OCI-LY7 (cell line): ENCODE measurements at regions not wholly inside any gene's neighbourhood (a gene's known extent, or its start where the extent isn't known, plus 50 kb on each side); places are given as distances from the start of the nearest gene placed in this dataset.

Source experiments
- BruUV-seq: library from RNA; stranded (reverse); fragments of 400-500 nt; replicated peaks from 2 replicates; lab custom pipeline; 2021; lab: Mats Ljungman, UMichigan
- CTCF ChIA-PET: fragments of 300-600 bp; sonication (Branson Sonifier 250); formaldehyde crosslinking; loops from one replicate; lab custom pipeline; 2022; ENCODE audit warnings: antibody characterized with exemption; ENCODE audit not compliant: unreplicated experiment; lab: Charles Lee
- POLR2A ChIA-PET: fragments of 300-600 bp; sonication (Branson Sonifier 250); formaldehyde crosslinking; loops from one replicate; lab custom pipeline; 2022; ENCODE audit warnings: antibody characterized with exemption; lab: Charles Lee
- DNase-seq: peaks from one replicate; pipeline ENCODE4 v3.0.0-alpha.2; 2015; ENCODE audit warnings: low spot score
- H2AFZ ChIP-seq: fragments of 200-600 bp; sonication (generic), shearing (Covaris generic); 2 replicates; pipeline ENCODE4 v1.6.1; 2014; ENCODE audit warnings: mild to moderate bottlenecking, antibody characterized with exemption, low read length, moderate library complexity
- H3K27ac ChIP-seq: fragments of 200-600 bp; sonication (generic); 2 replicates; pipeline ENCODE4 v1.5.1; 2014; ENCODE audit warnings: mixed run types, low read depth, mild to moderate bottlenecking, moderate library complexity, low read length, inconsistent platforms; ENCODE audit not compliant: poor library complexity, severe bottlenecking
- H3K36me3 ChIP-seq: fragments of 200-600 bp; sonication (generic); 2 replicates; pipeline ENCODE4 v1.6.1; 2014; ENCODE audit warnings: mild to moderate bottlenecking, antibody characterized with exemption, low read length, moderate library complexity, mixed read lengths; ENCODE audit not compliant: insufficient read depth
- H3K4me1 ChIP-seq: fragments of 200-600 bp; sonication (generic); 2 replicates; pipeline ENCODE4 v1.5.1; 2014; ENCODE audit warnings: mild to moderate bottlenecking, low read length; ENCODE audit not compliant: insufficient read depth, poor library complexity, severe bottlenecking
- H3K4me2 ChIP-seq: fragments of 200-600 bp; sonication (generic); 2 replicates; pipeline ENCODE4 v1.6.1; 2014; ENCODE audit warnings: mild to moderate bottlenecking, low read length
- H3K4me3 ChIP-seq: fragments of 200-600 bp; sonication (generic); 2 replicates; pipeline ENCODE4 v1.5.1; 2014; ENCODE audit warnings: mild to moderate bottlenecking, low read depth, low read length; ENCODE audit not compliant: poor library complexity, severe bottlenecking
- H3K79me2 ChIP-seq: fragments of 200-600 bp; sonication (generic); 2 replicates; pipeline ENCODE4 v1.6.1; 2016; ENCODE audit warnings: low read depth, mild to moderate bottlenecking, low read length, moderate library complexity, mixed read lengths; ENCODE audit not compliant: insufficient read depth
- H3K9me2 ChIP-seq: fragments of 200-600 bp; sonication (generic); 2 replicates; pipeline ENCODE4 v1.6.1; 2016; ENCODE audit warnings: mild to moderate bottlenecking, low read length, mixed read lengths; ENCODE audit not compliant: insufficient read depth
- H3K9me3 ChIP-seq: fragments of 200-600 bp; sonication (generic); 2 replicates; pipeline ENCODE4 v1.6.1; 2014; ENCODE audit warnings: mild to moderate bottlenecking, mixed run types, low read length, mixed read lengths
- H4K20me1 ChIP-seq: fragments of 200-600 bp; sonication (generic); 2 replicates; pipeline ENCODE4 v1.6.1; 2014; ENCODE audit warnings: mild to moderate bottlenecking, antibody characterized with exemption, low read length, moderate library complexity, mixed read lengths; ENCODE audit not compliant: insufficient read depth
- EZH2phosphoT487 ChIP-seq: fragments of 200-600 bp; sonication (generic); IDR thresholded peaks from 2 replicates; pipeline ENCODE4 v1.6.1; 2018; ENCODE audit warnings: low read depth, borderline replicate concordance, mild to moderate bottlenecking, mixed run types, antibody characterized with exemption, low read length, moderate library complexity, mixed read lengths
- intact Hi-C: fragments of 100-400 bp; cut with micrococcal nuclease; formaldehyde crosslinking; loops from one replicate; pipeline ENCODE4 v1.10.0; 2022; ENCODE audit not compliant: unreplicated experiment
- TF ChIP-seq, protein P1 (sequence below): fragments of 200-600 bp; sonication (generic); conservative IDR thresholded peaks from 2 replicates; pipeline ENCODE4 v1.5.1; 2014; ENCODE audit warnings: mild to moderate bottlenecking, antibody characterized with exemption, low read length, moderate library complexity, mixed read lengths

DNA sequence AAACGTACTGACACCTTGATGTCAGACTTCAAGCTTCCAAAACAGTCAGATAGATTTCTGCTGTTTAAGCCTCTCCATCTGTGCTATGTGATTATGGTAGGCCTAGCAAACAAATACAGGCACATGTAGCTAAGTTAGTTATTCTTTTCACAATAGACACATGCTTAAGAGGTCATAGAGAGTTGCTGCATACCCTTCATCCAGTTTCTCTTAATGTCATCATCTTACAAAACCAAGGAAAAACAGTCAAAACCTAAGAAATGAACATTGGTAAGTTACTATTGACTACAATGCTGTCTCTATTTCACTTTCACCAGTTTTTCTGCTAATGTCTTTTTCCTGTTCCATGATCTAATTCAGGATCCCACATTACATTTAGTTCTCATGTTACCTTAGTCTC is 946.8 kb downstream of the TUSC7 start:
- intact Hi-C loops, result no loop called here
- TF ChIP-seq, protein P1, sequence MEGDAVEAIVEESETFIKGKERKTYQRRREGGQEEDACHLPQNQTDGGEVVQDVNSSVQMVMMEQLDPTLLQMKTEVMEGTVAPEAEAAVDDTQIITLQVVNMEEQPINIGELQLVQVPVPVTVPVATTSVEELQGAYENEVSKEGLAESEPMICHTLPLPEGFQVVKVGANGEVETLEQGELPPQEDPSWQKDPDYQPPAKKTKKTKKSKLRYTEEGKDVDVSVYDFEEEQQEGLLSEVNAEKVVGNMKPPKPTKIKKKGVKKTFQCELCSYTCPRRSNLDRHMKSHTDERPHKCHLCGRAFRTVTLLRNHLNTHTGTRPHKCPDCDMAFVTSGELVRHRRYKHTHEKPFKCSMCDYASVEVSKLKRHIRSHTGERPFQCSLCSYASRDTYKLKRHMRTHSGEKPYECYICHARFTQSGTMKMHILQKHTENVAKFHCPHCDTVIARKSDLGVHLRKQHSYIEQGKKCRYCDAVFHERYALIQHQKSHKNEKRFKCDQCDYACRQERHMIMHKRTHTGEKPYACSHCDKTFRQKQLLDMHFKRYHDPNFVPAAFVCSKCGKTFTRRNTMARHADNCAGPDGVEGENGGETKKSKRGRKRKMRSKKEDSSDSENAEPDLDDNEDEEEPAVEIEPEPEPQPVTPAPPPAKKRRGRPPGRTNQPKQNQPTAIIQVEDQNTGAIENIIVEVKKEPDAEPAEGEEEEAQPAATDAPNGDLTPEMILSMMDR, result no peak
- no peak for TF ChIP-seq EZH2phosphoT487
- Histone ChIP-seq H2AFZ (no peak overlapping the region), H3K4me3 (no peak overlapping the region), H3K4me2 (no peak overlapping the region), H4K20me1 (no peaks in the 10 kb centered on the region), H3K79me2 (no peaks in the 10 kb centered on the region), H3K27ac (no peak overlapping the region), H3K9me2 (no peaks in the 10 kb centered on the region), H3K4me1 (no peaks in the 10 kb centered on the region), H3K36me3 (no peaks in the 10 kb centered on the region), H3K9me3 (no peaks in the 10 kb centered on the region)
- POLR2A ChIA-PET, result interaction anchor here (0.9 kb wide), 1 partner anchor 10 kb away, joined by 3 read pairs; no protein-coding TSS in a partner anchor
- DNase-seq, result no peak
- no TSS peak for BruUV-seq
- CTCF ChIA-PET, result no interaction called here

DNA sequence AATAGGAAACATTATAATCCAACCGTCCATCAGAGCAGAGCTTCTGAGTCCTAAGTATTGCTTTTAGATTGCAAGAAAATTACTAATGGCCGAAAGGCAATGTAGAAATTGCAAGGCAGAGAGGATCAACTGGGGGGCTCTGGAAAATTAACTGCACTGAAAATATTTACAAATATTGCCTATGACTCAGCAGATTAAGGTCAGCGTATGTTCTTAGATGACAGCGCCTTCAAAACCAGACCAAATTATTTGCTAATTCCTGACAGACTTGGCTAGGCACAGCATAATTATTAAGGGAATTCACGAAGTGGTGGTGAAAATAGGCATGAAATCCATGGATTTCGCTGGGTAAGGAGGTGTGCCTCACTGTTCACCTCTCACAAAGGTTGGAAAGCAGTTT is 947.7 kb downstream of the TUSC7 start:
- Histone ChIP-seq H4K20me1 (no peaks in the 10 kb centered on the region), H3K4me3 (no peak overlapping the region), H2AFZ (no peak overlapping the region), H3K4me1 (no peaks in the 10 kb centered on the region), H3K9me3 (no peaks in the 10 kb centered on the region), H3K36me3 (no peaks in the 10 kb centered on the region), H3K79me2 (no peaks in the 10 kb centered on the region), H3K9me2 (no peaks in the 10 kb centered on the region), H3K4me2 (no peak overlapping the region), H3K27ac (no peak overlapping the region)
- DNase-seq, result no peak
- ChIA-PET CTCF (no interaction called here), POLR2A (no interaction called here)
- BruUV-seq, result no TSS peak
- no peak for TF ChIP-seq EZH2phosphoT487
- TF ChIP-seq, protein P1, result no peak
- intact Hi-C loops, result no loop called here

DNA sequence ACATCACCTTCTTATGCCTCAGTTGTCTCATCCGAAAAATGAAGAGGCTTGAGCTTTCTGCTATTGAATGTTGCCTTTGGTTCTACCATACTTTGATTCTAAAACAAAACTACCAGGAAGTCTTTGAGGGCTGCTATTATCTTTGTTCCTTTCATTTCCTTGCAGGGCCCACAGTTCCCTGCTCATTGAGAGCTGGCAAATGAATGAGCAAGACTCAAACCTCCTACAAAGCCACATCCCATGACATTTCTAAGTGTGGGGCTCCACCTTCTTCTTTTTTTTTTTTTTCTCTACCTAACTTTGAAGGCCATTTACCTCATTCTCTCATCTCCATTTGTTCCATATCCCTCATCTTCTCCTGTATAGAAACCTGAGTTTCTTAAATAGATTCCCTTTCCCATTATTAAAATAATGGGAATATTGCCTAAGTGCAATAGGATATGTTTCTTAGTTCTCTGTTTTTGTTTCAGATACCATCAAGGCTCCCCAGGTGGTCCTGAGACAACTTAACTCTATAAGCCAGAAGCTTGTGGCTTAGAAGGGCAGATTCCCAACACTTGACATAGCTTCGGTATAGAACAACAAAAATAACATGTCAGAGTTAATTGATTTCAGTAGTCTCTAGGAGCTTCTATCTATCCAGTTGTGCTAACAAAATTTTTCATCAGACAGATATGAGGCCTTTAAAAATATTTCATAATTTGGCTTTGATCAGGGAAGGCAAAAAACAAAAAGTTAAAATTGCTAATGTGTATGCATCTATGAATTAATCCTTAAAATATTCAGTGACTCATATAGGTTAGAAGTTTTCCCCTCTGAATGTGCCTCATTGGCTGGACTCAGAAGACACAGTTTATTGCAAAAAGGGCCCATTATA is 951.6 kb downstream of the TUSC7 start:
- ChIA-PET CTCF (no interaction called here), POLR2A (interaction anchor here (0.6 kb wide), 1 partner anchor 52 kb away, joined by 4 read pairs; no protein-coding TSS in a partner anchor)
- TF ChIP-seq, protein P1, result no peak
- no peak for TF ChIP-seq EZH2phosphoT487
- Histone ChIP-seq H3K4me2 (no peak overlapping the region), H3K9me3 (no peaks in the 10 kb centered on the region), H3K9me2 (no peaks in the 10 kb centered on the region), H2AFZ (no peak overlapping the region), H3K79me2 (no peaks in the 10 kb centered on the region), H3K4me1 (no peaks in the 10 kb centered on the region), H3K36me3 (no peaks in the 10 kb centered on the region), H4K20me1 (no peaks in the 10 kb centered on the region), H3K27ac (no peak overlapping the region), H3K4me3 (no peak overlapping the region)
- BruUV-seq, result no TSS peak
- intact Hi-C loops, result no loop called here
- DNase-seq, result no peak
